ENCODE measurements at regions not wholly inside any gene's neighbourhood (a gene's known extent, or its start where the extent isn't known, plus 50 kb on each side); places are given as distances from the start of the nearest gene placed in this dataset.

- H3K4me3 ChIP-seq (replicated peaks in 1 of 4; ENCODE audit: control extremely low read depth in 1 of 4, insufficient read depth in 1 of 4, low read depth in 3 of 4, low read length in 4 of 4): no peak overlapping the region
- H3K79me2 ChIP-seq (ENCODE audit: control insufficient read depth, insufficient read depth, low read length): no peaks in the 10 kb centered on the region
- no peaks in the 10 kb centered on the region for H3K36me3 ChIP-seq (ENCODE audit: control insufficient read depth, insufficient read depth, low read length)
- no peaks in the 10 kb centered on the region for H3K27me3 ChIP-seq (ENCODE audit: control insufficient read depth, insufficient read depth, low read length)
- H2AFZ ChIP-seq (ENCODE audit: low read length): no peak overlapping the region
- DNase-seq (ENCODE audit: low read depth in 2 of 2): no peak
- TF ChIP-seq EZH2 (IDR thresholded peaks at IDR 0.05; ENCODE audit: low read length, missing control alignments) (no peak), CTCF (conservative IDR thresholded peaks at IDR 0.05 in 1 of 2, IDR thresholded peaks at IDR 0.05 in 1 of 2; ENCODE audit: low read depth in 1 of 2, low read length in 2 of 2) (no peak)
- H3K4me2 ChIP-seq (ENCODE audit: extremely low read depth, insufficient read depth, low read length): no peak overlapping the region
- H3K27ac ChIP-seq (ENCODE audit: insufficient read depth, low read length): no peak overlapping the region
- H3K9me3 ChIP-seq (ENCODE audit: control insufficient read depth, insufficient read depth, low read depth, low read length): no peaks in the 10 kb centered on the region
- no peaks in the 10 kb centered on the region for H4K20me1 ChIP-seq (ENCODE audit: control insufficient read depth, extremely low read depth, insufficient read depth, low read length)
- H3K4me1 ChIP-seq (ENCODE audit: control insufficient read depth, extremely low read depth, insufficient read depth, low read length): no peaks in the 10 kb centered on the region
- no peak overlapping the region for H3K9ac ChIP-seq (ENCODE audit: insufficient read depth, low read length)
These were observed 1251.4 kb downstream of the ROBO1 start for GRCh38 chr3:78516437-78516836.

- no peak overlapping the region for H3K9ac ChIP-seq (ENCODE audit: insufficient read depth, low read length)
- no peak overlapping the region for H3K4me2 ChIP-seq (ENCODE audit: extremely low read depth, insufficient read depth, low read length)
- TF ChIP-seq EZH2 (IDR thresholded peaks at IDR 0.05; ENCODE audit: low read length, missing control alignments) (no peak), CTCF (conservative IDR thresholded peaks at IDR 0.05 in 1 of 2, IDR thresholded peaks at IDR 0.05 in 1 of 2; ENCODE audit: low read depth in 1 of 2, low read length in 2 of 2) (no peak)
- H4K20me1 ChIP-seq (ENCODE audit: control insufficient read depth, extremely low read depth, insufficient read depth, low read length): no peaks in the 10 kb centered on the region
- DNase-seq (ENCODE audit: low read depth in 2 of 2): no peak
- H3K27ac ChIP-seq (ENCODE audit: insufficient read depth, low read length): no peak overlapping the region
- H3K4me3 ChIP-seq (replicated peaks in 1 of 4; ENCODE audit: control extremely low read depth in 1 of 4, insufficient read depth in 1 of 4, low read depth in 3 of 4, low read length in 4 of 4): no peak overlapping the region
- H3K9me3 ChIP-seq (ENCODE audit: control insufficient read depth, insufficient read depth, low read depth, low read length): no peaks in the 10 kb centered on the region
- H3K36me3 ChIP-seq (ENCODE audit: control insufficient read depth, insufficient read depth, low read length): no peaks in the 10 kb centered on the region
- no peaks in the 10 kb centered on the region for H3K79me2 ChIP-seq (ENCODE audit: control insufficient read depth, insufficient read depth, low read length)
- no peak overlapping the region for H2AFZ ChIP-seq (ENCODE audit: low read length)
- no peaks in the 10 kb centered on the region for H3K4me1 ChIP-seq (ENCODE audit: control insufficient read depth, extremely low read depth, insufficient read depth, low read length)
- no peaks in the 10 kb centered on the region for H3K27me3 ChIP-seq (ENCODE audit: control insufficient read depth, insufficient read depth, low read length)
These were observed 1250.9 kb downstream of the ROBO1 start for GRCh38 chr3:78516937-78517336.

- H3K4me2 ChIP-seq (ENCODE audit: extremely low read depth, insufficient read depth, low read length): no peak overlapping the region
- H3K79me2 ChIP-seq (ENCODE audit: control insufficient read depth, insufficient read depth, low read length): no peaks in the 10 kb centered on the region
- H4K20me1 ChIP-seq (ENCODE audit: control insufficient read depth, extremely low read depth, insufficient read depth, low read length): no peaks in the 10 kb centered on the region
- no peaks in the 10 kb centered on the region for H3K36me3 ChIP-seq (ENCODE audit: control insufficient read depth, insufficient read depth, low read length)
- TF ChIP-seq EZH2 (IDR thresholded peaks at IDR 0.05; ENCODE audit: low read length, missing control alignments) (no peak), CTCF (conservative IDR thresholded peaks at IDR 0.05 in 1 of 2, IDR thresholded peaks at IDR 0.05 in 1 of 2; ENCODE audit: low read depth in 1 of 2, low read length in 2 of 2) (no peak)
- H3K9me3 ChIP-seq (ENCODE audit: control insufficient read depth, insufficient read depth, low read depth, low read length): no peaks in the 10 kb centered on the region
- H3K4me1 ChIP-seq (ENCODE audit: control insufficient read depth, extremely low read depth, insufficient read depth, low read length): no peaks in the 10 kb centered on the region
- DNase-seq (ENCODE audit: low read depth in 2 of 2): no peak
- H3K27me3 ChIP-seq (ENCODE audit: control insufficient read depth, insufficient read depth, low read length): no peaks in the 10 kb centered on the region
- H3K4me3 ChIP-seq (replicated peaks in 1 of 4; ENCODE audit: control extremely low read depth in 1 of 4, insufficient read depth in 1 of 4, low read depth in 3 of 4, low read length in 4 of 4): no peak overlapping the region
- no peak overlapping the region for H3K27ac ChIP-seq (ENCODE audit: insufficient read depth, low read length)
- no peak overlapping the region for H3K9ac ChIP-seq (ENCODE audit: insufficient read depth, low read length)
- no peak overlapping the region for H2AFZ ChIP-seq (ENCODE audit: low read length)
These were observed 1249.8 kb downstream of the ROBO1 start for GRCh38 chr3:78517965-78518364.

Data from fibroblast of lung (primary cell).